Activated CD4-positive, alpha-beta T cell treated with anti-CD3 and anti-CD28 coated beads, Interleukin-2, amount 50 U/mL, for 4 hours (primary cell): ENCODE measurements at regions not wholly inside any gene's neighbourhood (a gene's known extent, or its start where the extent isn't known, plus 50 kb on each side); places are given as distances from the start of the nearest gene placed in this dataset.
"Not testable (repeated sequence)": the region's sequence is repeated elsewhere in the genome, so short reads cannot be mapped to it uniquely, and the experiment has no call there.

Source experiments
- DNase-seq, 2 experiments: peaks; one replicate each; pipeline ENCODE4 v3.0.0-alpha.2; 2020

- no peak for DNase-seq
Observed at GRCh38 chr2:137892739-137893138, 71.5 kb upstream of the HNMT start.

DNA sequence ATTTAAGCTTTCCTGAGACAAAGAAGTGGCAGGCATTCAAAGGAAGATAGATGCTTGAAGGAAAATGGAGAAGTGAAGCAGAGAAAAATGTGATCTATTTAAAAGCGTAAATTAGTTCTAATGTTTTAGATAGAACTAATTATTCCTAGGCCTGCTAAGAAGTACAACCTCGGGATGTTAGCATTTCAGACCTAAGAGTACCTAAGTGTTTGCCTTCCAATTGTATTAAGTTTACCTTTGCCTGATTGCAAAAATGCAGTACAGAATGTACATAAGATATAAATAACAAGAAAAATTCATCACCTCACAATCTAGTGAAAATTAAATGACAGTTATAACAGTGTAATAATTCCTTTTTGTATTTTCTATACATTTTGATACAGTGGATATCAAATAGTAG, 71.1 kb upstream of the HNMT start:
- no peak for DNase-seq

- no peak for DNase-seq
Observed at GRCh38 chr2:137896467-137896866, 67.8 kb upstream of the HNMT start.

DNA sequence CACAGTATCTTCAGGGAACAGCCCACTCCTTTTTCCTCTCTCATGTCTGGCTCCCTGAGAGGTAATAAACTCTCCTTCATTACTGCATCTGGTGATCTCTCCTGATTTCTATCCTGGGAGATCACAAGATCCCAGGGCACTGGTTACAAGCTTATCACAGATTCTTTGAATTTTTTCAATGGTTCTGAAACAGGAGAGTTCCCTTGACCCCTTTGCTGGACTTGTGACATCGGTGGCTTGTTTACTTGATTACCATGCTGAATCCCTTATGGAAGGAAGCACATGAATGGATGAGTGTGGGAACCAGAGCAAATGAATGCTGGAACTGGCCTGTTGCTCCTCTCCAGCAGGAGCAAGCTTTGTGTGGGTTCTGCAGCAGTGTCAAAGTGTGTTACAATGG, 67.2 kb upstream of the HNMT start:
- DNase-seq = no peak

DNA sequence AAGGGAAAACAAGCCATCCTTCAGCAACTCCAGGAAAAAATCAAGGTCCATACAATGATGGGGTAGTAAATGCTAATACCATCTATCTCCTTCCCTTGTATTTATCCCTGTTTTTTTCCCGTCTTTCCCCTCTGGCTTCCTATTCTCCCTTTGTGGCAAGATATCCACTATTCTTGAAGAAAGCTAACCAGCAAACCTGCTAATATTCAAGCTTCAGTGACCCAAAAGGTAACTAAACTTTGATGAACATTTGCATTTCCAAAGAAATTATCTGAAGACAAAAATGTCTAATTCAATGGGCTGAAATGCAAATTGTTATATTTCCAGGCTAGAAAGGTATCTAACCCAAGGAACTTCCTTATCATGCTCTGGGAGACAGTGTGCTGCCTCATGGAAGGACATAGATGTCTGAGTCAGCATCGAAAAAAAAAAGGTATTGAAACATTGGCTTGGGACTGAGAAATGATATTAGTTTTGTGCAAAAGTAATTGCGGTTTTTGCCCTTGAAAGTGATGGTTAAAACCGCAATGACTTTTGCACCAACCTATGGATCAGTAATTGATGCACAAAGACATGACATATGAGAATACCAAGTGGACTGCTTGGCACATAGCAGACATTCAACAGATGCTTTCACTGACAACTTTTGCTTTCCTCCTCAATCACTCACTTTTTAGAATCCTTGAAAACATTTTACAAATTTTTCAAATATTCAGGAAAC, 63.7 kb upstream of the HNMT start:
- no peak for DNase-seq

DNA sequence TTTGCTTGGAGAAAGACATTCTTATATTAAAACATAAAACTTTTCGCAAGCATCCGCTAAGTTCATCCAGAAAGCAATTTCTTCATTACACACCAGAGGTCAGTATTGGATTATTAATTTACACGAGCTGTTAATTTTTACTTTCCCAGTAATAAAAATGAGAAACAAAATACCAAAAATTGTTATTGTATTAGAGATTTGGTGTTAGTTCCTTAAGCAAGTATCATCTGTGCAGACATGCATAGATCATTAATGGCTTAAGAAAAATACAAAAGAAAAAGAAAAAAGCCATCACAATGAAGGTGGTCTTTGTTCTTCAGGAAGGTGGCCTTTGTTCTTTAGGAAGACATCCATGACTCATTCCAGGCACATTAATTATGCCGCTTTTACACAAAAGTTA, 53.6 kb upstream of the HNMT start:
- no peak for DNase-seq

GRCh38 chr2:137912371-137912770, 51.9 kb upstream of the HNMT start:
- no peak for DNase-seq

DNA sequence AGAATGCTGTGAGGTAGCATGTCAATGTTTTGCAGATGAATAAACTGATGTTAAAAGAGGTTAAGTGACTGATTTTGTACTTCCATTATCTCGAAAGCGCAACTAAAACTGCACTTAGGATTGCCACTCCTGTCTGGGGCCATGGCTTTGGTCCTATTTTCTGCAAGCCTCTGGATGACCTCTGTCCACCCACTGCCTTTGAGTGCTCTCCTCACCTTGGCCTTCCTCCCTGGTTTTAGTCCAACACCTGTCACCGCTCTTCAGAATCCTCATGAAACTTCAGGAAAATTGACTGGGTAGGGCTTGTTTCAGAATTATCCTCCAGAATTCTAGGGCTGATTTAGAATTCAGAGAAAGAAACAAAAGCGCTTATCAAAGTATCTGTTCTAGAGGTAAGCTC, 51.1 kb upstream of the HNMT start:
- DNase-seq = no peak

DNA sequence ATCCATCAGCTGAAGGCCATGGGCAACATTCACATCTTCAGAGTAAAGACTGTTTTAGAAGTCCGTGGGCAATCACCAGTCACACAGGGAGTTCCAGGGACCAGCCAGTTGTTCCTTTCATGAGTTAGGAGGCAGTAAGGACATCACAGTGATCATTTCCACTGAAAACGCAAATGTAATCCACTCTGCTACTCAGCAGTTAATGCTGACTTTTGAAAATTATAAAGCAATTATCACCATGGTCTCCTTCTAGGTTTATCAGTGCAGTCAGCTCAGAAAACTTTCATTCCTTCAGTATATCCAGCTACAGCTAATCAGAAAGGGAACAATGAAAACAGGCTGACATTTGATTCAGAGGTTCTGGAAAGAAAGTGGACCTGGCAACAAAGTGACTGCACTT, 50.6 kb upstream of the HNMT start:
- DNase-seq = not testable (repeated sequence)
